ENCODE measurements at regions not wholly inside any gene's neighbourhood (a gene's known extent, or its start where the extent isn't known, plus 50 kb on each side); places are given as distances from the start of the nearest gene placed in this dataset.

- no peak overlapping the region for H3K27ac ChIP-seq
- no peak for TF ChIP-seq ZFX (IDR thresholded peaks at IDR 0.05; ENCODE audit: borderline replicate concordance)
- no peak for TF ChIP-seq CTCF (IDR thresholded peaks at IDR 0.05)
These were observed 274.9 kb upstream of the CADM1 start for GRCh38 chr11:115778928-115779650.

DNA sequence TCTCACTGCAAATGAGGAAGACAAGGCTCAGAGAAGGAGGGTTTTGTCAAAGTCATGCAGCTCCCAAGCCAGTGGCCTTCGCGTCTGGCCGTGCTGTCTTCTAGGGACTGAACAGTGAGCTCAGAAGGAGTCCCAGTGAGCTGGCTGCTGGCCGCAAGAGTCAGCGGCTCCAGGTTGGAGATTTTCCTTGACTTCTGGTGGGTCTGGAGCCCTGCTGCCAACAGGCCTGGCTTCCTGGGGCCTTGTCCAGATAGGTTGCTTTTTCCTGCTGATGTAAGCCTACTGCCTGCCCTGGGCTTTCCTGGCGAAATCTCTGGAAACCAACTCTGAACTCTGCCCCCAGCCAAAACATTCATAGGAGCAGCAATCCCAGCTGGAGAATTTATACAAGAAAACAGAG, 272.7 kb upstream of the CADM1 start:
- no peak overlapping the region for H3K27ac ChIP-seq
- no peak for TF ChIP-seq CTCF (IDR thresholded peaks at IDR 0.05)
- no peak for TF ChIP-seq ZFX (IDR thresholded peaks at IDR 0.05; ENCODE audit: borderline replicate concordance)

GRCh38 chr11:115775846-115776245, 271.6 kb upstream of the CADM1 start:
- TF ChIP-seq CTCF (IDR thresholded peaks at IDR 0.05) (no peak), ZFX (IDR thresholded peaks at IDR 0.05; ENCODE audit: borderline replicate concordance) (no peak)
- H3K27ac ChIP-seq = no peak overlapping the region

GRCh38 chr11:115774756-115775155, 270.5 kb upstream of the CADM1 start:
- no peak overlapping the region for H3K27ac ChIP-seq
- TF ChIP-seq ZFX (IDR thresholded peaks at IDR 0.05; ENCODE audit: borderline replicate concordance) = no peak
- no peak for TF ChIP-seq CTCF (IDR thresholded peaks at IDR 0.05)

- no peak overlapping the region for H3K27ac ChIP-seq
- no peak for TF ChIP-seq ZFX (IDR thresholded peaks at IDR 0.05; ENCODE audit: borderline replicate concordance)
- no peak for TF ChIP-seq CTCF (IDR thresholded peaks at IDR 0.05)
These were observed 265.7 kb upstream of the CADM1 start for GRCh38 chr11:115769891-115770290.

DNA sequence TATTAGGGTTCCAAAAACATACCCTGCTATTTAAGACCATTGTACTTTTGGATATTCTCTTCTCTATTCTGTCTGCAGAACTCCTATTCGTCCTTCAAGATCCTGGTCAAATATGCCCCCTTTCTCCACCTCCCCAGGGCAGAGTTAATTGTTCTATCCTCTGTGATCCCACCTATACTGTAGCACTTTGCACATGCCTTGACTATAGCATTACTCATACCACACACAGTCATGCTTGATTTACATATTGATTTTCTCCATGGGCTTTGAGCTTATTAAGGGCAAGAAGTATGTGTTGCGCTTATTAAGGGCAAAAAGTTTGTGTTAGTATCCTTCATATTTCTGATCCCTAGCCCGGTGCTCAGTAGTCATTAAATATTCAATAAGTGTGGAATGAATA, 263.7 kb upstream of the CADM1 start:
- no peak for TF ChIP-seq CTCF (IDR thresholded peaks at IDR 0.05)
- TF ChIP-seq ZFX (IDR thresholded peaks at IDR 0.05; ENCODE audit: borderline replicate concordance) = no peak
- H3K27ac ChIP-seq = no peak overlapping the region

DNA sequence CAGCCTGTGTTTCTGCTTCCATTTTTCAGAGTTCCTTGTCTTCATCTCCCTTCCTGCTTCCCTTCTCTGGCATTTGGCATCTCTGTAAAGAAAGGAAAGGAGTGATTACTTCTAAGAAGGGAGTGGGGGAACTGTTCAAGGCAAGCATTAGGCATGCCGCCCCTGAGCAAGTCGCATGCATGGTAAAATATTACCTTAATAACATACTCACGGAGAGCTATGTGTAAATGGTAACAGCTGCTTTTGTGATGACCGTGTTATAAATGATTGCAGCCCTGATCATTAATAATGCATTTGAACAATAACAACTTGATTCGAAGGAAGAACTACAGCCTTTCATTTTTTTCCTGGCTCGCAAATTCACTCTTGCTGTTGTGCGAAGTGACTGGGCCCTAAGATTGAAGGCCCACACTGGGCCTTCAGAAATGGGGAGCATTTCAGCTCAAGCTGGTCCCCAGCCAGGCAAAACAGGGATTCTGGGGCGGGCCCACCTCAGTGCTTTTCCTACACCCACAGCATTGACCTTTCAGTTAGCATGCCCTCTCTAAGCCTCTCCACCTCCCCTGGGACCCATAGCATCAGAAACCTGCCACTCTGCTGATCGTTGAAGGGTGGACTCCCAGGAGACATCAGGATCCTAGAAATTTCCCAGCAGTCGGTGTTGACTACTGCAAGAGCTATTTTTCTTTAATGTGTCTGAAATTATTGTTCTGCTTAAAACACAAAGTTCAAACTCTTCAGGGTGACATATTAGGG, 263.0 kb upstream of the CADM1 start:
- no peak overlapping the region for H3K27ac ChIP-seq
- TF ChIP-seq ZFX (IDR thresholded peaks at IDR 0.05; ENCODE audit: borderline replicate concordance) (no peak), CTCF (IDR thresholded peaks at IDR 0.05) (no peak)

Data from 22Rv1 (cell line).